Neural progenitor cell (in vitro differentiated cells): ENCODE measurements at regions not wholly inside any gene's neighbourhood (a gene's known extent, or its start where the extent isn't known, plus 50 kb on each side); places are given as distances from the start of the nearest gene placed in this dataset.

Source experiments
- DNase-seq: peaks from one replicate; pipeline ENCODE4 v3.0.0-alpha.2; 2016; ENCODE audit warnings: low spot score
- H2AFZ ChIP-seq: fragments of 200-600 bp; sonication (generic); replicated peaks from 2 replicates; pipeline ENCODE4 v1.6.1; 2016; ENCODE audit warnings: antibody characterized with exemption
- H3F3A ChIP-seq: fragments of 200-600 bp; sonication (generic); 2 replicates; pipeline ENCODE4 v1.6.1; 2016; ENCODE audit warnings: antibody characterized with exemption, low read depth
- H3K27ac ChIP-seq: fragments of 200-600 bp; sonication (generic); 2 replicates; pipeline ENCODE4 v1.5.1; 2016; ENCODE audit warnings: mild to moderate bottlenecking
- H3K27me3 ChIP-seq: fragments of 200-600 bp; sonication (generic); 2 replicates; pipeline ENCODE4 v1.6.1; 2016; ENCODE audit warnings: mild to moderate bottlenecking, moderate library complexity
- H3K36me3 ChIP-seq: fragments of 200-600 bp; sonication (generic); 2 replicates; pipeline ENCODE4 v1.5.1; 2016
- H3K4me1 ChIP-seq: fragments of 200-600 bp; sonication (generic); 2 replicates; pipeline ENCODE4 v1.6.1; 2016; ENCODE audit warnings: mixed run types
- H3K4me2 ChIP-seq: fragments of 200-600 bp; sonication (generic); 2 replicates; pipeline ENCODE4 v1.6.1; 2016
- H3K4me3 ChIP-seq: fragments of 200-600 bp; sonication (generic); 2 replicates; pipeline ENCODE4 v1.5.1; 2016
- H3K79me2 ChIP-seq: fragments of 200-600 bp; sonication (generic); 2 replicates; pipeline ENCODE4 v1.6.1; 2016; ENCODE audit warnings: low read depth
- H3K9ac ChIP-seq: fragments of 200-600 bp; sonication (generic); 2 replicates; pipeline ENCODE4 v1.6.1; 2016
- H3K9me3 ChIP-seq: fragments of 200-600 bp; sonication (generic); 2 replicates; pipeline ENCODE4 v1.5.1; 2016; ENCODE audit warnings: low read depth
- H4K20me1 ChIP-seq: fragments of 200-600 bp; sonication (generic); 2 replicates; pipeline ENCODE4 v1.6.1; 2016; ENCODE audit warnings: low read depth
- H3K27ac Mint-ChIP-seq: 3 replicates; pipeline ENCODE4 v1.8.0; 2021; ENCODE audit warnings: mixed read lengths
- H3K27me3 Mint-ChIP-seq: 2 replicates; pipeline ENCODE4 v1.8.0; 2022; ENCODE audit warnings: low read depth, mild to moderate bottlenecking, inconsistent platforms, moderate library complexity, mixed read lengths; ENCODE audit not compliant: insufficient read depth
- H3K36me3 Mint-ChIP-seq: 3 replicates; pipeline ENCODE4 v1.8.0; 2021; ENCODE audit warnings: mixed read lengths
- H3K4me1 Mint-ChIP-seq: 3 replicates; pipeline ENCODE4 v1.8.0; 2021; ENCODE audit warnings: mixed read lengths
- H3K4me3 Mint-ChIP-seq: 3 replicates; pipeline ENCODE4 v1.8.0; 2021; ENCODE audit warnings: mild to moderate bottlenecking, moderate library complexity, mixed read lengths
- H3K9me3 Mint-ChIP-seq: 3 replicates; pipeline ENCODE4 v1.8.0; 2020; ENCODE audit warnings: mixed read lengths
- EZH2 ChIP-seq: fragments of 200-600 bp; sonication (generic); IDR thresholded peaks from 2 replicates; pipeline ENCODE4 v1.6.1; 2017; ENCODE audit warnings: antibody characterized with exemption, mild to moderate bottlenecking, moderate library complexity
- EZH2phosphoT487 ChIP-seq: fragments of 200-600 bp; sonication (generic); IDR thresholded peaks from 2 replicates; pipeline ENCODE4 v1.6.1; 2017; ENCODE audit warnings: antibody characterized with exemption
- TF ChIP-seq, protein P1 (sequence below): fragments of 200-600 bp; sonication (generic); IDR thresholded peaks from 2 replicates; pipeline ENCODE4 v1.5.1; 2017; ENCODE audit warnings: antibody characterized with exemption, mild to moderate bottlenecking

DNA sequence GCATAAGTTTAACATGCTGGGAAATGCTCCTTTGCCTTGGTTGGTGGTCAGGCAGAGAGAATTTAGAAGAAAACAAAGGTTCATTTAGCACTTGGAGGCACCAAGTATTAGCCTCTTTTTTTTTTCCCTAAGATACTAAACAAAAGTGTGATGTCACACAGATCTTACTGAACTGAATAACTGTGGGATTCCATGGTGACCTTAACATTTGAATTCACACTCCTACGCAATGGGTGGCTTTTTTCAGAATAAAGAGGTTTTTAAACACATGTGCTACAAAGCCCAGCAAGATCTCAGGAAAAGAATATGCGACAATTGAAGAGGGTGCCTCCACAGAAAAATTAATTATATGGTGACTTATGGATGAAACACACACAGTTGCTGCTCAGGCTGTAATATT, 133.4 kb upstream of the ABCB5 start:
- H3K9ac ChIP-seq, result no peak overlapping the region
- no peaks in the 10 kb centered on the region for H3K79me2 ChIP-seq
- no peak overlapping the region for H2AFZ ChIP-seq
- no peak overlapping the region for H3K4me3 ChIP-seq
- peaks cover 9% of the 10 kb centered on the region for H3K9me3 Mint-ChIP-seq
- no peak overlapping the region for H3K4me2 ChIP-seq
- peaks cover 2% of the 10 kb centered on the region for H3K36me3 Mint-ChIP-seq
- no peaks in the 10 kb centered on the region for H3K9me3 ChIP-seq
- no peak overlapping the region for H3K4me3 Mint-ChIP-seq
- TF ChIP-seq, protein P1, sequence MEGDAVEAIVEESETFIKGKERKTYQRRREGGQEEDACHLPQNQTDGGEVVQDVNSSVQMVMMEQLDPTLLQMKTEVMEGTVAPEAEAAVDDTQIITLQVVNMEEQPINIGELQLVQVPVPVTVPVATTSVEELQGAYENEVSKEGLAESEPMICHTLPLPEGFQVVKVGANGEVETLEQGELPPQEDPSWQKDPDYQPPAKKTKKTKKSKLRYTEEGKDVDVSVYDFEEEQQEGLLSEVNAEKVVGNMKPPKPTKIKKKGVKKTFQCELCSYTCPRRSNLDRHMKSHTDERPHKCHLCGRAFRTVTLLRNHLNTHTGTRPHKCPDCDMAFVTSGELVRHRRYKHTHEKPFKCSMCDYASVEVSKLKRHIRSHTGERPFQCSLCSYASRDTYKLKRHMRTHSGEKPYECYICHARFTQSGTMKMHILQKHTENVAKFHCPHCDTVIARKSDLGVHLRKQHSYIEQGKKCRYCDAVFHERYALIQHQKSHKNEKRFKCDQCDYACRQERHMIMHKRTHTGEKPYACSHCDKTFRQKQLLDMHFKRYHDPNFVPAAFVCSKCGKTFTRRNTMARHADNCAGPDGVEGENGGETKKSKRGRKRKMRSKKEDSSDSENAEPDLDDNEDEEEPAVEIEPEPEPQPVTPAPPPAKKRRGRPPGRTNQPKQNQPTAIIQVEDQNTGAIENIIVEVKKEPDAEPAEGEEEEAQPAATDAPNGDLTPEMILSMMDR, result no peak
- no peak for TF ChIP-seq EZH2
- no peak for TF ChIP-seq EZH2phosphoT487
- H3K27ac Mint-ChIP-seq, result peak overlapping the region; percentile 97
- no peaks in the 10 kb centered on the region for H3K36me3 ChIP-seq
- H3K27ac ChIP-seq, result no peak overlapping the region
- peaks cover 20% of the 10 kb centered on the region for H3K4me1 Mint-ChIP-seq
- H3F3A ChIP-seq, result no peaks in the 10 kb centered on the region
- no peaks in the 10 kb centered on the region for H3K4me1 ChIP-seq
- no peak for DNase-seq
- H3K27me3 ChIP-seq, result no peaks in the 10 kb centered on the region
- H4K20me1 ChIP-seq, result no peaks in the 10 kb centered on the region
- no peaks in the 10 kb centered on the region for H3K27me3 Mint-ChIP-seq

DNA sequence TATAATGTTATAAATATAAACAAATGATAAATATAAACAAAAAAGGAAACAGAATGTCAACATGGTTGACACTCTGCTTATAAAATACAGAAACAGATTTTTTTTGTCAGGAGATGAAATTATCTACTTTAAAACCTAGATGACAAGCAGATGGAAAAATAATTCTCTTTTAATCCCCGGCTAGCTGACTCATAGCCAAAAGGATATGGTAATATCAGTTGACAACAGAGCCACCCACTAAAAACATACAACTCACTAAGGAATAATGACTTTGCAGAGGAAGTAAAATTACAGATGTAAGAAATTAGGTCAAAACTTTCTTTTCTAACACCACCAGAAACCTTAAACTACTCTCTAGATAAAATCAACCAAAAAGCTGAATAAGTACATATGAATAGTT, 131.1 kb upstream of the ABCB5 start:
- no peak for DNase-seq
- H3K4me2 ChIP-seq, result no peak overlapping the region
- H3K36me3 ChIP-seq, result no peaks in the 10 kb centered on the region
- no peaks in the 10 kb centered on the region for H3K79me2 ChIP-seq
- no peak overlapping the region for H3K27ac ChIP-seq
- Mint-ChIP-seq H3K27me3 (peaks cover 4% of the 10 kb centered on the region), H3K36me3 (peaks cover 8% of the 10 kb centered on the region), H3K27ac (no peak overlapping the region), H3K4me3 (no peak overlapping the region), H3K9me3 (peaks cover 26% of the 10 kb centered on the region), H3K4me1 (peaks cover 20% of the 10 kb centered on the region)
- H3K9ac ChIP-seq, result no peak overlapping the region
- H3K9me3 ChIP-seq, result no peaks in the 10 kb centered on the region
- H4K20me1 ChIP-seq, result no peaks in the 10 kb centered on the region
- H2AFZ ChIP-seq, result no peak overlapping the region
- H3F3A ChIP-seq, result no peaks in the 10 kb centered on the region
- H3K27me3 ChIP-seq, result no peaks in the 10 kb centered on the region
- no peak overlapping the region for H3K4me3 ChIP-seq
- H3K4me1 ChIP-seq, result no peaks in the 10 kb centered on the region
- TF ChIP-seq, protein P1, result no peak
- no peak for TF ChIP-seq EZH2
- TF ChIP-seq EZH2phosphoT487, result no peak

DNA sequence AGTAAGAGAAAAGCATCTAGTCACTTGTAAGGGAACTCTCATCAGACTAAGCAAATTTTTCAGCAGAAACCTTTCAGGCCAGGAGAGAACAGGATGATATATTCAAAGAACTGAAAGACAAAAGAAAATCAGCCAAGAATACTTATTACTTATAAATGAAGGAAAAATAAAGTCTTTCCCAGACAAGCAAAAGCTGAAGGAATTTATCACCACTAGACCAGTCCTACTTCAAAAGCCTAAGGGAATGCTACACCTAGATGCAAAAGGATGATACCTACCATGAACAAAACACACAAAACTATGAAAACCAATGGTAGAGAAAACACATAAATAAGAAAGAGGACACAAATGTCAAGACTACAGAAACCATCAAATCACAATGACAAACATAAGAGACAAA, 126.6 kb upstream of the ABCB5 start:
- H3K27ac ChIP-seq, result no peak overlapping the region
- H3F3A ChIP-seq, result no peaks in the 10 kb centered on the region
- H3K9ac ChIP-seq, result no peak overlapping the region
- no peak for DNase-seq
- H3K4me3 ChIP-seq, result no peak overlapping the region
- H3K4me1 ChIP-seq, result no peaks in the 10 kb centered on the region
- no peak overlapping the region for H3K27ac Mint-ChIP-seq
- no peaks in the 10 kb centered on the region for H3K9me3 ChIP-seq
- H3K4me2 ChIP-seq, result no peak overlapping the region
- no peaks in the 10 kb centered on the region for H3K79me2 ChIP-seq
- no peaks in the 10 kb centered on the region for H3K4me1 Mint-ChIP-seq
- H3K4me3 Mint-ChIP-seq, result no peak overlapping the region
- H3K9me3 Mint-ChIP-seq, result peaks cover 32% of the 10 kb centered on the region
- H3K36me3 Mint-ChIP-seq, result peaks cover 8% of the 10 kb centered on the region
- no peaks in the 10 kb centered on the region for H3K27me3 ChIP-seq
- H3K36me3 ChIP-seq, result peaks cover 5% of the 10 kb centered on the region
- no peak overlapping the region for H2AFZ ChIP-seq
- no peaks in the 10 kb centered on the region for H4K20me1 ChIP-seq
- TF ChIP-seq EZH2, result no peak
- TF ChIP-seq, protein P1, result no peak
- TF ChIP-seq EZH2phosphoT487, result no peak
- H3K27me3 Mint-ChIP-seq, result peaks cover 4% of the 10 kb centered on the region

- H4K20me1 ChIP-seq, result no peaks in the 10 kb centered on the region
- no peak overlapping the region for H3K4me3 ChIP-seq
- peaks cover 5% of the 10 kb centered on the region for H3K36me3 ChIP-seq
- TF ChIP-seq EZH2, result no peak
- TF ChIP-seq, protein P1, result no peak
- H3F3A ChIP-seq, result no peaks in the 10 kb centered on the region
- Mint-ChIP-seq H3K27me3 (peaks cover 7% of the 10 kb centered on the region), H3K27ac (no peak overlapping the region), H3K4me3 (no peak overlapping the region), H3K4me1 (no peaks in the 10 kb centered on the region), H3K36me3 (peaks cover 6% of the 10 kb centered on the region), H3K9me3 (peaks cover 31% of the 10 kb centered on the region)
- no peaks in the 10 kb centered on the region for H3K79me2 ChIP-seq
- H2AFZ ChIP-seq, result no peak overlapping the region
- H3K27me3 ChIP-seq, result no peaks in the 10 kb centered on the region
- H3K4me1 ChIP-seq, result no peaks in the 10 kb centered on the region
- no peaks in the 10 kb centered on the region for H3K9me3 ChIP-seq
- no peak overlapping the region for H3K4me2 ChIP-seq
- no peak overlapping the region for H3K27ac ChIP-seq
- H3K9ac ChIP-seq, result no peak overlapping the region
- no peak for DNase-seq
Observed at GRCh38 chr7:20491284-20491683, 124.2 kb upstream of the ABCB5 start.
